Panc1 (cell line): ENCODE measurements at regions not wholly inside any gene's neighbourhood (a gene's known extent, or its start where the extent isn't known, plus 50 kb on each side); places are given as distances from the start of the nearest gene placed in this dataset.

Experiments used
- ATAC-seq: fragments of 200-7000 bp; cut with Tn5 transposase; 2 replicates; pipeline ENCODE4 v1.9.1; 2020; ENCODE audit warnings: mild to moderate bottlenecking, moderate library complexity
- BruUV-seq: library from RNA; stranded (reverse); fragments of 400-500 nt; replicated peaks from 2 replicates; lab custom pipeline; 2021; lab: Mats Ljungman, UMichigan
- CTCF ChIA-PET: fragments of 300-600 bp; sonication (Branson Sonifier 250); formaldehyde crosslinking; loops from one replicate; lab custom pipeline; 2022; ENCODE audit warnings: antibody characterized with exemption; lab: Charles Lee
- POLR2A ChIA-PET: fragments of 300-600 bp; sonication (Branson Sonifier 250); formaldehyde crosslinking; loops from one replicate; lab custom pipeline; 2022; ENCODE audit warnings: antibody characterized with exemption; lab: Charles Lee
- DNase-seq: peaks from one replicate; pipeline ENCODE4 v3.0.0-alpha.2; 2010; ENCODE audit warnings: low read depth, low spot score
- H3K27ac ChIP-seq: 2 replicates; pipeline ENCODE4 v1.5.1; 2011; ENCODE audit warnings: mild to moderate bottlenecking, low read length, inconsistent platforms
- H3K27me3 ChIP-seq: fragments of 200-500 bp; sonication (Bioruptor generic); 2 replicates; pipeline ENCODE4 v1.6.0; 2014; ENCODE audit warnings: low read length, inconsistent platforms; ENCODE audit not compliant: control insufficient read depth, insufficient read depth
- H3K36me3 ChIP-seq: fragments of 200-500 bp; sonication (Bioruptor generic); 2 replicates; pipeline ENCODE4 v1.5.1; 2014; ENCODE audit warnings: inconsistent platforms, mild to moderate bottlenecking, low read length, moderate library complexity; ENCODE audit not compliant: control insufficient read depth, insufficient read depth
- H3K4me1 ChIP-seq: 2 replicates; pipeline ENCODE4 v1.5.1; 2011; ENCODE audit warnings: inconsistent platforms, mild to moderate bottlenecking, low read length, moderate library complexity; ENCODE audit not compliant: control insufficient read depth, insufficient read depth
- H3K4me3 ChIP-seq, 2 experiments: 2 replicates each; pipeline ENCODE4 v1.5.1; 2011 to 2012; ENCODE audit warnings: low read depth in 2 of 2, low read length in 2 of 2, mild to moderate bottlenecking in 2 of 2, inconsistent platforms in 1 of 2, moderate library complexity in 1 of 2
- H3K9me3 ChIP-seq: fragments of 200-500 bp; sonication (Bioruptor generic); 2 replicates; pipeline ENCODE4 v1.5.1; 2014; ENCODE audit warnings: low read depth, mild to moderate bottlenecking, inconsistent platforms, low read length, moderate library complexity; ENCODE audit not compliant: control insufficient read depth, insufficient read depth
- CTCF ChIP-seq: fragments of 450-650 bp; IDR thresholded peaks from 2 replicates; pipeline ENCODE4 v1.5.1; 2017; ENCODE audit warnings: mild to moderate bottlenecking
- POLR2AphosphoS5 ChIP-seq: IDR thresholded peaks from 2 replicates; pipeline ENCODE4 v1.6.1; 2012; ENCODE audit warnings: mild to moderate bottlenecking, low read depth, low read length, moderate library complexity
- REST ChIP-seq, 2 experiments: IDR thresholded peaks; 2 replicates each; pipeline ENCODE4 v1.6.1; 2011 to 2012; ENCODE audit warnings: low read depth in 2 of 2, control low read depth in 1 of 2, low read length in 1 of 2, mild to moderate bottlenecking in 1 of 2, moderate library complexity in 1 of 2; ENCODE audit not compliant: insufficient read depth in 1 of 2
- SIN3A ChIP-seq: IDR thresholded peaks from 2 replicates; pipeline ENCODE4 v1.6.1; 2012; ENCODE audit warnings: low read depth, mild to moderate bottlenecking, low read length, moderate library complexity, borderline replicate concordance; ENCODE audit not compliant: insufficient read depth
- TCF7L2 ChIP-seq: IDR thresholded peaks from 2 replicates; pipeline ENCODE4 v1.6.1; 2011; ENCODE audit warnings: mild to moderate bottlenecking, low read depth, low read length, inconsistent platforms
- in situ Hi-C: cut with HindIII; loops from 2 replicates; pipeline ENCODE4 v1.10.0; 2016; ENCODE audit warnings: low sequenced_read_pairs, low pct_unique_long_range_greater_than_20kb
- intact Hi-C: fragments of 100-400 bp; cut with micrococcal nuclease; formaldehyde crosslinking; loops from one replicate; pipeline ENCODE4 v1.10.0; 2022; ENCODE audit not compliant: unreplicated experiment

GRCh38 chr10:128516180-128516579 lies 390.0 kb upstream of the MKI67 start:
- H3K27ac ChIP-seq = no peak overlapping the region
- peaks cover 7% of the 10 kb centered on the region; the same call in 1 of the 2 replicates for H3K27me3 ChIP-seq
- in situ Hi-C loops (no loop called here), intact Hi-C loops (no loop called here)
- BruUV-seq = no TSS peak
- no peaks in the 10 kb centered on the region for H3K9me3 ChIP-seq
- DNase-seq (no peak), ATAC-seq (no peak)
- no peaks in the 10 kb centered on the region for H3K36me3 ChIP-seq
- H3K4me1 ChIP-seq = no peaks in the 10 kb centered on the region
- POLR2A ChIA-PET = no interaction called here
- CTCF ChIA-PET = no interaction called here
- TF ChIP-seq REST (IDR thresholded peaks at IDR 0.05; ENCODE audit: insufficient read depth in 1 of 2, low read depth in 2 of 2, low read length in 1 of 2) (no peak), CTCF (no peak), SIN3A (no peak), TCF7L2 (no peak), POLR2AphosphoS5 (no peak)
- no peak overlapping the region for H3K4me3 ChIP-seq

GRCh38 chr10:128517167-128517566 lies 390.9 kb upstream of the MKI67 start:
- Histone ChIP-seq H3K36me3 (no peaks in the 10 kb centered on the region), H3K27me3 (peaks cover 7% of the 10 kb centered on the region; the same call in 1 of the 2 replicates), H3K27ac (no peak overlapping the region), H3K9me3 (no peaks in the 10 kb centered on the region), H3K4me3 (no peak overlapping the region), H3K4me1 (no peaks in the 10 kb centered on the region)
- ChIA-PET POLR2A (no interaction called here), CTCF (no interaction called here)
- ATAC-seq = no peak
- BruUV-seq = no TSS peak
- TF ChIP-seq TCF7L2 = no peak
- no peak for TF ChIP-seq CTCF
- TF ChIP-seq REST (IDR thresholded peaks at IDR 0.05; ENCODE audit: insufficient read depth in 1 of 2, low read depth in 2 of 2, low read length in 1 of 2) = no peak
- no peak for TF ChIP-seq SIN3A
- no peak for TF ChIP-seq POLR2AphosphoS5
- DNase-seq = no peak
- in situ Hi-C loops = no loop called here
- intact Hi-C loops = no loop called here
